HL-60 (cell line): ENCODE measurements at regions not wholly inside any gene's neighbourhood (a gene's known extent, or its start where the extent isn't known, plus 50 kb on each side); places are given as distances from the start of the nearest gene placed in this dataset.

Source experiments
- CTCF ChIP-seq: IDR thresholded peaks from one replicate; pipeline ENCODE4 v1.5.1; 2011; ENCODE audit warnings: low read length, control low read depth, inconsistent platforms; ENCODE audit not compliant: insufficient read depth
- POLR2AphosphoS5 ChIP-seq: IDR thresholded peaks from 2 replicates; pipeline ENCODE4 v1.6.1; 2012; ENCODE audit warnings: low read depth
- SPI1 ChIP-seq: IDR thresholded peaks from 2 replicates; pipeline ENCODE4 v1.6.1; 2012; ENCODE audit warnings: low read depth, mild to moderate bottlenecking, borderline replicate concordance

GRCh38 chr10:109287858-109288257 is 635.5 kb downstream of the XPNPEP1 start:
- TF ChIP-seq CTCF = no peak
- no peak for TF ChIP-seq POLR2AphosphoS5
- no peak for TF ChIP-seq SPI1
